ENCODE measurements at regions not wholly inside any gene's neighbourhood (a gene's known extent, or its start where the extent isn't known, plus 50 kb on each side); places are given as distances from the start of the nearest gene placed in this dataset.

GRCh38 chr14:81759541-81759940, 225.9 kb upstream of the SEL1L start:
- no peak for TF ChIP-seq POLR2A (IDR thresholded peaks at IDR 0.05)
- TF ChIP-seq, protein P1, sequence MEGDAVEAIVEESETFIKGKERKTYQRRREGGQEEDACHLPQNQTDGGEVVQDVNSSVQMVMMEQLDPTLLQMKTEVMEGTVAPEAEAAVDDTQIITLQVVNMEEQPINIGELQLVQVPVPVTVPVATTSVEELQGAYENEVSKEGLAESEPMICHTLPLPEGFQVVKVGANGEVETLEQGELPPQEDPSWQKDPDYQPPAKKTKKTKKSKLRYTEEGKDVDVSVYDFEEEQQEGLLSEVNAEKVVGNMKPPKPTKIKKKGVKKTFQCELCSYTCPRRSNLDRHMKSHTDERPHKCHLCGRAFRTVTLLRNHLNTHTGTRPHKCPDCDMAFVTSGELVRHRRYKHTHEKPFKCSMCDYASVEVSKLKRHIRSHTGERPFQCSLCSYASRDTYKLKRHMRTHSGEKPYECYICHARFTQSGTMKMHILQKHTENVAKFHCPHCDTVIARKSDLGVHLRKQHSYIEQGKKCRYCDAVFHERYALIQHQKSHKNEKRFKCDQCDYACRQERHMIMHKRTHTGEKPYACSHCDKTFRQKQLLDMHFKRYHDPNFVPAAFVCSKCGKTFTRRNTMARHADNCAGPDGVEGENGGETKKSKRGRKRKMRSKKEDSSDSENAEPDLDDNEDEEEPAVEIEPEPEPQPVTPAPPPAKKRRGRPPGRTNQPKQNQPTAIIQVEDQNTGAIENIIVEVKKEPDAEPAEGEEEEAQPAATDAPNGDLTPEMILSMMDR (IDR thresholded peaks at IDR 0.05), result no peak
